Activated naive CD8-positive, alpha-beta T cell treated with anti-CD3 and anti-CD28 coated beads for 36 hours (primary cell): ENCODE measurements at regions not wholly inside any gene's neighbourhood (a gene's known extent, or its start where the extent isn't known, plus 50 kb on each side); places are given as distances from the start of the nearest gene placed in this dataset.

Source experiments
- DNase-seq: peaks from one replicate; pipeline ENCODE4 v3.0.0; 2021
- H3K27ac Mint-ChIP-seq: one replicate; pipeline ENCODE4 v1.8.0; 2022; ENCODE audit warnings: mild to moderate bottlenecking, moderate library complexity, mixed read lengths
- H3K27me3 Mint-ChIP-seq: one replicate; pipeline ENCODE4 v1.8.0; 2022; ENCODE audit warnings: mild to moderate bottlenecking, mixed read lengths
- H3K36me3 Mint-ChIP-seq: one replicate; pipeline ENCODE4 v1.8.0; 2021; ENCODE audit warnings: mild to moderate bottlenecking, mixed read lengths
- H3K4me1 Mint-ChIP-seq: one replicate; pipeline ENCODE4 v1.8.0; 2021; ENCODE audit warnings: mixed read lengths
- H3K4me3 Mint-ChIP-seq: one replicate; pipeline ENCODE4 v1.8.0; 2022; ENCODE audit warnings: mild to moderate bottlenecking, moderate library complexity, mixed read lengths
- H3K9me3 Mint-ChIP-seq: one replicate; pipeline ENCODE4 v1.8.0; 2022; ENCODE audit warnings: mixed read lengths

- Mint-ChIP-seq H3K36me3 (no peaks in the 10 kb centered on the region), H3K4me1 (peaks cover 4% of the 10 kb centered on the region), H3K4me3 (no peak overlapping the region), H3K9me3 (no peaks in the 10 kb centered on the region), H3K27ac (no peak overlapping the region), H3K27me3 (peaks cover 7% of the 10 kb centered on the region)
- no peak for DNase-seq
These were observed 412.6 kb downstream of the DMRT2 start for GRCh38 chr9:1462626-1463308.

GRCh38 chr9:1469996-1470395 lies 419.8 kb downstream of the DMRT2 start:
- Mint-ChIP-seq H3K4me3 (no peak overlapping the region), H3K36me3 (no peaks in the 10 kb centered on the region), H3K27ac (no peak overlapping the region), H3K9me3 (no peaks in the 10 kb centered on the region), H3K4me1 (peaks cover 2% of the 10 kb centered on the region), H3K27me3 (no peaks in the 10 kb centered on the region)
- DNase-seq, result no peak

DNA sequence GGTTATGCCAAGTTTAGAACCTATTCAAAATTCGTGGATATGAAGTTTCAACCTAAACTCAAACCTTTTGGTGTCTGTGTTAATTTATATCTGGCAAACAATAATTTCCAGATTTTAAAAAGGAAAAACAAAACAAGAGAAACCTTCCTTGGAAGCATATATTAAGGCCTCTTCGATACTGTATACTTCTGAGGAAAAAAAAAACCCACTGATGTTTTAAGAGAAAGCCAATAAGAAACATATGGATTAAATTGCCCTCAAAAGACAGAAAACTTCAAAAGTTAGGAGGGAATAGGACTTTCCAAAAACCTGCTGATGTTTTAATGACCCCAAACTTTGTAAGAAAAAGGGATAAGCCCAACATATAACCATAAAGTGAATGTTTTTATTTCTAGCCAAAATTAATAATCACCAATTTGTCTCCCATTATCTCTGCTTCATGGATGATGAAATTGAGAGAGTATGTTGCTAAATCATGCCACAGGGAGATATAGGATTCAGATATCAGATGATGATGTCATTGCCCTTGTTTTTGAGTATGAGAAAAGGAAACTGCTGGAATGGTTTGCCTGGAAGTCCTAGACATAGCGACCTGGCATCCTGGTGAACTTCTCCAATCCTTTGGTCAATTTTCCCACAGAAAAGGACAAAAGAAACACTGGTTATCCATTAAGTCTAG lies 423.9 kb downstream of the DMRT2 start:
- H3K4me3 Mint-ChIP-seq, result no peak overlapping the region

GRCh38 chr9:1474671-1475070 lies 424.5 kb downstream of the DMRT2 start:
- Mint-ChIP-seq H3K9me3 (no peaks in the 10 kb centered on the region), H3K4me3 (no peak overlapping the region), H3K4me1 (peaks cover 2% of the 10 kb centered on the region), H3K27ac (no peak overlapping the region), H3K36me3 (no peaks in the 10 kb centered on the region), H3K27me3 (no peaks in the 10 kb centered on the region)
- DNase-seq, result no peak

More for the DNA sequence above, 423.9 kb downstream of the DMRT2 start:
- peaks cover 2% of the 10 kb centered on the region for H3K4me1 Mint-ChIP-seq
- no peak for DNase-seq
- no peaks in the 10 kb centered on the region for H3K36me3 Mint-ChIP-seq
- no peak overlapping the region for H3K27ac Mint-ChIP-seq
- H3K9me3 Mint-ChIP-seq, result no peaks in the 10 kb centered on the region
- no peaks in the 10 kb centered on the region for H3K27me3 Mint-ChIP-seq

- peaks cover 22% of the 10 kb centered on the region for H3K27me3 Mint-ChIP-seq
- H3K9me3 Mint-ChIP-seq, result peaks cover 8% of the 10 kb centered on the region
- peak overlapping the region; percentile 54 for H3K27ac Mint-ChIP-seq
- peaks cover 3% of the 10 kb centered on the region for H3K4me1 Mint-ChIP-seq
- no peak for DNase-seq
- no peak overlapping the region for H3K4me3 Mint-ChIP-seq
- H3K36me3 Mint-ChIP-seq, result no peaks in the 10 kb centered on the region
These were observed 440.4 kb downstream of the DMRT2 start for GRCh38 chr9:1490341-1491232.

DNA sequence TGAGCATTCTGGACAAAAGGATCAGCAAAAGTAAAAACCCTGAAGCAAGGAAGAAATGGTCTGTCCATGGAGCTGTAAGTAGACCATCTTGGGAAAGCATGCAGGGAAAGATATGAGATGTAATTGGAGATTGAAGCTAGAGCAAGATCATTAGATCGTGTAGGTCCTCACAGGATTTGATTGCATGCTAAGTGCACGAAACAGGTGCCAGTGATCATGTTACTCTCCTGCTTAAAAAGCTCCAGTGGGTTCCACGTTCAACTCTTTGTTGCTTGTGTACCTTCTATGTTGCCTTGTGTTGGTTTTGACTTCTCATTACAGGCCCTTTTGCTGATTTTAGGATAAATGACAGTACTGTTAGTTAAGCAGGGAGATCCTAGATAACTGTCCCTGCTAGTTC lies 442.0 kb downstream of the DMRT2 start:
- Mint-ChIP-seq H3K4me3 (no peak overlapping the region), H3K36me3 (no peaks in the 10 kb centered on the region), H3K4me1 (peaks cover 3% of the 10 kb centered on the region), H3K27me3 (peaks cover 19% of the 10 kb centered on the region), H3K27ac (no peak overlapping the region), H3K9me3 (peaks cover 8% of the 10 kb centered on the region)
- no peak for DNase-seq

GRCh38 chr9:1495282-1496030 lies 445.3 kb downstream of the DMRT2 start:
- H3K9me3 Mint-ChIP-seq, result no peaks in the 10 kb centered on the region
- peaks cover 6% of the 10 kb centered on the region for H3K27me3 Mint-ChIP-seq
- H3K27ac Mint-ChIP-seq, result no peak overlapping the region
- peaks cover 2% of the 10 kb centered on the region for H3K4me1 Mint-ChIP-seq
- no peak for DNase-seq
- H3K36me3 Mint-ChIP-seq, result no peaks in the 10 kb centered on the region
- H3K4me3 Mint-ChIP-seq, result no peak overlapping the region

DNA sequence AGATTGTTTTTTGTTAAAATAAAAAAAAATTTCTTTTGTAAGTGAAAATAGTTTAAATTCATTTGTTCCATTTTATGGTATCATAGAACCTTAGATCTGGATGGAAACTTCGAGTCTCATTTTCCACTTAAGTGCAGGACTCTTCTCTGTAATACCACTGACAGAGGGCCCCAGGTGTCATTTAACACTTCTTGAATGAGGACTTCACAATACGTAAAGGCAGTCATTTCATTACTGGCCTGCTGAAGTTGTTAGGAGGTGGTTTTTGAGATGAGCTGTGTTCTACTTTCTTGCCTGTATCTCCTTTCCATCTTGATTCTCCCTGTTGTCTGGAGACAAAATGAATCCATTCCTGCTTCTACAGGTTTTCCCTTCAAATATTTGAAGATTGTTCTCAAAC lies 455.3 kb downstream of the DMRT2 start:
- no peak for DNase-seq
- H3K27ac Mint-ChIP-seq, result peak overlapping the region; percentile 28
- H3K4me3 Mint-ChIP-seq, result no peak overlapping the region
- H3K27me3 Mint-ChIP-seq, result peaks cover 19% of the 10 kb centered on the region
- H3K36me3 Mint-ChIP-seq, result no peaks in the 10 kb centered on the region
- H3K9me3 Mint-ChIP-seq, result peaks cover 1% of the 10 kb centered on the region
- peaks cover 8% of the 10 kb centered on the region for H3K4me1 Mint-ChIP-seq

DNA sequence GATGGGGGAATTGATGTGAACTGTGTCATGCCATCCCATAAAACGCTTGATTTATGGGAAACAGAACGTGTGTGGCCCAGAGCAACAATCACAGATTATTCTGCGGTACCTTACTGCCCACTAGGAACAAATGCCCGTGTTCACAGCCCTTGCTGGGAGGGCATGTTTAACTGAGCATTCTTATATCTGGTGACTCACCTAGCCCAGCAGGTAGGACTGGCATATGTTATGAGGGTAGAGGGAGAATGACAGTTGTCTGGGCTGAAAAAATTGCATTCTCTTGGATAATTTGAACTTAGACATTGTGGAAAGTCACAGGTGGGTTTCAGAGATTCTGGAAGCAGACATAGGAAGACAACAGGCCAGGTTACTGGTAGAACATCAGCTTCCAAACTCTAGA lies 460.6 kb downstream of the DMRT2 start:
- Mint-ChIP-seq H3K4me3 (no peak overlapping the region), H3K36me3 (no peaks in the 10 kb centered on the region), H3K4me1 (peaks cover 2% of the 10 kb centered on the region), H3K27me3 (peaks cover 10% of the 10 kb centered on the region), H3K27ac (no peak overlapping the region), H3K9me3 (peaks cover 2% of the 10 kb centered on the region)
- no peak for DNase-seq

GRCh38 chr9:1513105-1513504 lies 462.9 kb downstream of the DMRT2 start:
- H3K9me3 Mint-ChIP-seq, result peaks cover 2% of the 10 kb centered on the region
- H3K4me1 Mint-ChIP-seq, result no peaks in the 10 kb centered on the region
- H3K27me3 Mint-ChIP-seq, result peaks cover 4% of the 10 kb centered on the region
- H3K4me3 Mint-ChIP-seq, result no peak overlapping the region
- H3K36me3 Mint-ChIP-seq, result no peaks in the 10 kb centered on the region
- H3K27ac Mint-ChIP-seq, result no peak overlapping the region
- no peak for DNase-seq

GRCh38 chr9:1514250-1514649 lies 464.1 kb downstream of the DMRT2 start:
- Mint-ChIP-seq H3K36me3 (no peaks in the 10 kb centered on the region), H3K27me3 (peaks cover 3% of the 10 kb centered on the region), H3K4me3 (no peak overlapping the region), H3K4me1 (no peaks in the 10 kb centered on the region), H3K9me3 (peaks cover 2% of the 10 kb centered on the region), H3K27ac (no peak overlapping the region)
- DNase-seq, result no peak

- Mint-ChIP-seq H3K4me3 (no peak overlapping the region), H3K27ac (no peak overlapping the region), H3K36me3 (no peaks in the 10 kb centered on the region), H3K9me3 (peaks cover 2% of the 10 kb centered on the region), H3K4me1 (no peaks in the 10 kb centered on the region), H3K27me3 (peaks cover 3% of the 10 kb centered on the region)
- DNase-seq, result no peak
These were observed 464.7 kb downstream of the DMRT2 start for GRCh38 chr9:1514776-1515363.

GRCh38 chr9:1515557-1515956 lies 465.4 kb downstream of the DMRT2 start:
- no peak for DNase-seq
- Mint-ChIP-seq H3K9me3 (peaks cover 2% of the 10 kb centered on the region), H3K36me3 (no peaks in the 10 kb centered on the region), H3K4me3 (no peak overlapping the region), H3K27ac (no peak overlapping the region), H3K4me1 (no peaks in the 10 kb centered on the region), H3K27me3 (peaks cover 3% of the 10 kb centered on the region)

DNA sequence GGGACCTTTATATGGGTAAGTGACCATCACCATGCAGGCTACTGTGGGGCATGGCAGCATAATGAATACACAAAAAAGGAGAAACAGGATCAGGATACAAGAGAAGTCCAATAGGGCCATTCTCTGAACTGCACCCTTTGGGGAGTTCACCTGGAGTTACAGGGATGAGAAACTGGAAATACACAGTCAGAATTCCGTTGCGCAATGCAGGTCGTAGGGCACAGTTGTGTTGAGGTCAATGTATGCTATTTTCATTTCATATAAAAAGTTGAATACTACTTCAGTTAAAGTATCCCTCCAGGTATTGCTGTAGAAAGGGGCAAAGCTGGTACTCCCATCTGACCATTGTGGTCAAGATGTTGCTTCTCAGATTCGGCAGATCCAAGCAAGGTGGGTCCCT lies 471.4 kb downstream of the DMRT2 start:
- no peaks in the 10 kb centered on the region for H3K36me3 Mint-ChIP-seq
- peaks cover 9% of the 10 kb centered on the region for H3K27me3 Mint-ChIP-seq
- DNase-seq, result no peak
- H3K4me3 Mint-ChIP-seq, result no peak overlapping the region
- H3K27ac Mint-ChIP-seq, result no peak overlapping the region
- no peaks in the 10 kb centered on the region for H3K9me3 Mint-ChIP-seq
- no peaks in the 10 kb centered on the region for H3K4me1 Mint-ChIP-seq
